A549 (cell line): ENCODE measurements at regions not wholly inside any gene's neighbourhood (a gene's known extent, or its start where the extent isn't known, plus 50 kb on each side); places are given as distances from the start of the nearest gene placed in this dataset.

Experiments
- ATAC-seq, 2 experiments: fragments of 200-7000 bp in 1 of 2; fragments of >200 bp in 1 of 2; cut with Nextera tagmentation in 1 of 2; cut with Tn5 transposase in 1 of 2; 3 replicates each; pipeline versions ENCODE4 v1.8.0 to v1.9.1; 2018 to 2020; ENCODE audit warnings: mild to moderate bottlenecking in 1 of 2, moderate library complexity in 1 of 2
- CTCF ChIA-PET: fragments of 300-600 bp; sonication (Branson Sonifier 250); formaldehyde crosslinking; extraction: SDS; loops from one replicate; lab custom pipeline; 2021; ENCODE audit warnings: antibody characterized with exemption, inconsistent platforms; lab: Yijun Ruan, JAX
- POLR2A ChIA-PET: fragments of 350-600 bp; formaldehyde crosslinking; extraction: SDS; loops from one replicate; lab custom pipeline; 2021; ENCODE audit warnings: antibody characterized with exemption, inconsistent platforms; lab: Yijun Ruan, JAX
- DNase-seq, 2 experiments: peaks; one replicate each; pipeline versions ENCODE4 v3.0.0 to v3.0.0-alpha.2; 2011 to 2016; ENCODE audit warnings: low read depth in 1 of 2, low spot score in 1 of 2
- FAIRE-seq: peaks from 2 replicates; lab custom pipeline; 2011; peaks lifted over from hg19 to GRCh38; lab: Jason Lieb, UNC
- H3K27ac ChIP-seq, 2 experiments: fragments of >200 bp; sonication (Bioruptor Twin); formaldehyde crosslinking; 3 replicates each; pipeline ENCODE4 v1.5.1; 2016 to 2017
- H3K4me1 ChIP-seq: fragments of >200 bp; sonication (Bioruptor Twin); formaldehyde crosslinking; 3 replicates; pipeline ENCODE4 v1.6.1; 2016
- H3K4me2 ChIP-seq: fragments of >200 bp; sonication (Bioruptor Twin); formaldehyde crosslinking; 3 replicates; pipeline ENCODE4 v1.6.1; 2016
- H3K4me3 ChIP-seq: fragments of >200 bp; sonication (Bioruptor Twin); formaldehyde crosslinking; 3 replicates; pipeline ENCODE4 v1.5.1; 2016
- H3K9me3 ChIP-seq: fragments of >200 bp; sonication (Bioruptor Twin); formaldehyde crosslinking; 3 replicates; pipeline ENCODE4 v1.6.1; 2016
- BCL3 ChIP-seq: fragments of >200 bp; sonication (Bioruptor Twin); formaldehyde crosslinking; IDR thresholded peaks from 3 replicates; pipeline ENCODE4 v1.6.1; 2016
- CBX8 ChIP-seq: fragments of 200-600 bp; sonication (generic); IDR thresholded peaks from 2 replicates; pipeline ENCODE4 v1.6.1; 2016
- CTCF ChIP-seq: fragments of >200 bp; sonication (Bioruptor Twin); formaldehyde crosslinking; IDR thresholded peaks from 3 replicates; pipeline ENCODE4 v1.5.1; 2016
- EHMT2 ChIP-seq: fragments of 200-600 bp; sonication (generic); IDR thresholded peaks from 2 replicates; pipeline ENCODE4 v1.6.1; 2016; ENCODE audit warnings: antibody characterized with exemption, low read depth, mild to moderate bottlenecking, moderate library complexity
- ESRRA ChIP-seq: fragments of 150-350 bp; IDR thresholded peaks from 2 replicates; pipeline ENCODE4 v1.6.1; 2014; ENCODE audit warnings: mild to moderate bottlenecking, low read length, borderline replicate concordance
- FOSL2 ChIP-seq, 2 experiments: fragments of 450-650 bp in 1 of 2; fragments of >200 bp in 1 of 2; sonication (Bioruptor Twin) in 1 of 2; formaldehyde crosslinking; IDR thresholded peaks; 2 replicates each; pipeline versions ENCODE4 v1.5.0 to v1.6.1; 2016 to 2020; ENCODE audit warnings: mild to moderate bottlenecking in 1 of 2, moderate library complexity in 1 of 2
- GATA3 ChIP-seq: IDR thresholded peaks from 2 replicates; pipeline ENCODE4 v1.6.1; 2012; ENCODE audit warnings: borderline replicate concordance
- HES2 ChIP-seq: fragments of >200 bp; sonication (Bioruptor Twin); formaldehyde crosslinking; IDR thresholded peaks from 2 replicates; pipeline ENCODE4 v1.6.1; 2016
- HOXB5 ChIP-seq: fragments of 250-450 bp; sonication (Bioruptor Pico); IDR thresholded peaks from 2 replicates; pipeline ENCODE4 v1.5.0; 2020; ENCODE audit warnings: mild to moderate bottlenecking, moderate library complexity
- JUN ChIP-seq, 2 experiments: fragments of >200 bp; sonication (Bioruptor Twin); formaldehyde crosslinking; IDR thresholded peaks; 2 replicates in 1 of 2; 3 replicates in 1 of 2; pipeline ENCODE4 v1.6.1; 2016 to 2017
- JUNB ChIP-seq: fragments of >200 bp; sonication (Bioruptor Twin); formaldehyde crosslinking; IDR thresholded peaks from 2 replicates; pipeline ENCODE4 v1.6.1; 2016
- KDM1A ChIP-seq: fragments of 200-600 bp; sonication (generic); IDR thresholded peaks from 2 replicates; pipeline ENCODE4 v1.6.1; 2016; ENCODE audit warnings: low read depth, mild to moderate bottlenecking
- MAX ChIP-seq: IDR thresholded peaks from 2 replicates; pipeline ENCODE4 v1.6.1; 2012
- PBX3 ChIP-seq: IDR thresholded peaks from 2 replicates; pipeline ENCODE4 v1.6.1; 2012
- RAD21 ChIP-seq, 2 experiments: fragments of >200 bp in 1 of 2; sonication (Bioruptor Twin) in 1 of 2; formaldehyde crosslinking in 1 of 2; IDR thresholded peaks in 1 of 2; conservative IDR thresholded peaks in 1 of 2; 2 replicates in 1 of 2; 3 replicates in 1 of 2; pipeline ENCODE4 v1.6.1; 2012 to 2018; ENCODE audit warnings: inconsistent platforms in 1 of 2
- RFX5 ChIP-seq: fragments of 450-650 bp; IDR thresholded peaks from 2 replicates; pipeline ENCODE4 v1.7.1; 2014; ENCODE audit warnings: antibody characterized with exemption, mild to moderate bottlenecking, moderate library complexity
- ZC3H11A ChIP-seq: fragments of 450-650 bp; IDR thresholded peaks from 2 replicates; pipeline ENCODE4 v1.6.1; 2014; ENCODE audit warnings: antibody characterized with exemption, mild to moderate bottlenecking
- ZSCAN20 ChIP-seq: fragments of 250-450 bp; sonication (Bioruptor Pico); IDR thresholded peaks from 2 replicates; pipeline ENCODE4 v1.8.0; 2022; ENCODE audit warnings: mild to moderate bottlenecking, moderate library complexity
- WGBS: methylation state at CpG from one replicate; pipeline ENCODE4 v1.1.6; 2017; ENCODE audit errors: missing lambda C conversion rate; 5-methylcytosine and 5-hydroxymethylcytosine counted together

- H3K4me1 ChIP-seq = 0 out of 3 replicates have a peak, but pooled peaks cover 6% of the 10 kb centered on the region
- ATAC-seq (no peak), FAIRE-seq (no peak), DNase-seq (no peak)
- peaks cover 14% of the 10 kb centered on the region; the same call in 2 of the 3 replicates for H3K9me3 ChIP-seq
- no peak overlapping the region for H3K4me3 ChIP-seq
- 38% methylated on average over 1 of the region's 1 CpG for WGBS
- ChIA-PET CTCF (no interaction called here), POLR2A (no interaction called here)
- TF ChIP-seq ZSCAN20 (CRISPR knock-in tag) = no peak
- TF ChIP-seq JUNB = no peak
- TF ChIP-seq HOXB5 (CRISPR knock-in tag) = no peak
- TF ChIP-seq EHMT2 = no peak
- no peak for TF ChIP-seq ESRRA
- TF ChIP-seq PBX3 = no peak
- no peak for TF ChIP-seq MAX
- TF ChIP-seq RAD21 (conservative IDR thresholded peaks at IDR 0.05 in 1 of 2, IDR thresholded peaks at IDR 0.05 in 1 of 2) = no peak
- TF ChIP-seq ZC3H11A = no peak
- no peak for TF ChIP-seq CTCF
- no peak overlapping the region for H3K4me2 ChIP-seq
- H3K27ac ChIP-seq = peak overlapping the region in 1 of 2 experiments; percentile 10; a peak in 2 of 6 replicates
These were observed 66.7 kb upstream of the BOD1L1 start for GRCh38 chr4:13694256-13694655.

GRCh38 chr4:13698296-13698695, 70.8 kb upstream of the BOD1L1 start:
- WGBS = 95% methylated on average over 2 of the region's 2 CpGs
- Histone ChIP-seq H3K4me3 (no peak overlapping the region), H3K9me3 (peaks cover 12% of the 10 kb centered on the region; the same call in 2 of the 3 replicates), H3K4me1 (peaks cover 40% of the 10 kb centered on the region), H3K4me2 (no peak overlapping the region), H3K27ac (peak overlapping the region; percentile 26 to 93; a peak in 3 of 6 replicates)
- DNase-seq = no peak
- ChIA-PET CTCF (no interaction called here), POLR2A (no interaction called here)
- FAIRE-seq = no peak
- TF ChIP-seq CBX8 (no peak), HES2 (no peak)
- ATAC-seq = no peak

GRCh38 chr4:13700021-13700857, 72.7 kb upstream of the BOD1L1 start:
- Histone ChIP-seq H3K4me2 (peak overlapping the region; percentile 53), H3K27ac (peak overlapping the region; percentile 89 to 93), H3K9me3 (peaks cover 12% of the 10 kb centered on the region; the same call in 2 of the 3 replicates), H3K4me1 (peaks cover 37% of the 10 kb centered on the region), H3K4me3 (no peak overlapping the region)
- TF ChIP-seq RAD21 (conservative IDR thresholded peaks at IDR 0.05 in 1 of 2, IDR thresholded peaks at IDR 0.05 in 1 of 2) (0 out of 5 replicates have a peak, but pooled peaks of 1 of the 2 experiments have one; percentile 15), MAX (0 out of 2 replicates have a peak, but pooled peaks have one; percentile 17), JUNB (peak; percentile 69), BCL3 (no peak), RFX5 (no peak), JUN (IDR thresholded peaks at IDR 0.05) (peak in 1 of 2 experiments; percentile 31; a peak in 1 of 5 replicates), FOSL2 (IDR thresholded peaks at IDR 0.05) (no peak), FOSL2 (CRISPR knock-in tag; IDR thresholded peaks at IDR 0.05) (peak; percentile 13; the same call in 1 of the 2 replicates), KDM1A (no peak), GATA3 (peak; percentile 51; the same call in 1 of the 2 replicates)
- ChIA-PET CTCF (interaction anchor here (1.2 kb wide), 1 partner anchor 10 kb away, joined by 4 read pairs; no protein-coding TSS in a partner anchor), POLR2A (no interaction called here)
- DNase-seq = peak in 1 of 2 experiments; percentile 33
- no peak for FAIRE-seq
- 24% methylated on average over 8 of the region's 8 CpGs for WGBS
- no peak for ATAC-seq
